H1 (cell line): ENCODE measurements at regions not wholly inside any gene's neighbourhood (a gene's known extent, or its start where the extent isn't known, plus 50 kb on each side); places are given as distances from the start of the nearest gene placed in this dataset.

Source experiments
- CEBPB ChIP-seq: IDR thresholded peaks from 2 replicates; pipeline ENCODE4 v1.6.1; 2012; ENCODE audit warnings: low read depth, low read length
- EGR1 ChIP-seq: IDR thresholded peaks from 2 replicates; pipeline ENCODE4 v1.6.1; 2011; ENCODE audit warnings: low read depth, low read length, borderline replicate concordance
- EP300 ChIP-seq, 2 experiments: IDR thresholded peaks; 1 replicate in 1 of 2; 2 replicates in 1 of 2; pipeline ENCODE4 v1.6.1; 2011 to 2012; ENCODE audit warnings: low read depth in 2 of 2, low read length in 2 of 2, mild to moderate bottlenecking in 2 of 2, borderline replicate concordance in 1 of 2, inconsistent platforms in 1 of 2, moderate library complexity in 1 of 2
- EZH2 ChIP-seq: fragments of 200-600 bp; sonication (generic); IDR thresholded peaks from 2 replicates; pipeline ENCODE4 v1.7.1; 2012; ENCODE audit warnings: low read depth, mild to moderate bottlenecking, moderate library complexity, low read length, inconsistent platforms; ENCODE audit not compliant: severe bottlenecking
- MAFK ChIP-seq: IDR thresholded peaks from 2 replicates; pipeline ENCODE4 v1.6.1; 2012; ENCODE audit warnings: low read depth, mild to moderate bottlenecking, improper control_type of control experiment, low read length
- PHF8 ChIP-seq: fragments of 200-600 bp; sonication (generic); conservative IDR thresholded peaks from 2 replicates; pipeline ENCODE4 v1.7.1; 2012; ENCODE audit warnings: low read depth, mild to moderate bottlenecking, inconsistent platforms, low read length, moderate library complexity
- POLR2A ChIP-seq, 2 experiments: IDR thresholded peaks; 1 replicate in 1 of 2; 2 replicates in 1 of 2; pipeline ENCODE4 v1.6.1; 2011; ENCODE audit warnings: low read depth in 2 of 2, low read length in 2 of 2, mild to moderate bottlenecking in 2 of 2; ENCODE audit errors: control extremely low read depth in 1 of 2
- POLR2AphosphoS5 ChIP-seq: IDR thresholded peaks from 2 replicates; pipeline ENCODE4 v1.6.1; 2011; ENCODE audit warnings: low read depth, low read length
- RAD21 ChIP-seq, 2 experiments: IDR thresholded peaks in 1 of 2; conservative IDR thresholded peaks in 1 of 2; 2 replicates each; pipeline ENCODE4 v1.6.1; 2011; ENCODE audit warnings: low read depth in 2 of 2, low read length in 2 of 2, improper control_type of control experiment in 1 of 2, inconsistent platforms in 1 of 2, mild to moderate bottlenecking in 1 of 2, moderate library complexity in 1 of 2
- TAF1 ChIP-seq: IDR thresholded peaks from 2 replicates; pipeline ENCODE4 v1.6.1; 2011; ENCODE audit warnings: mild to moderate bottlenecking, low read depth, low read length
- USF2 ChIP-seq: IDR thresholded peaks from 2 replicates; pipeline ENCODE4 v1.6.1; 2011; ENCODE audit warnings: low read length, improper control_type of control experiment
- YY1 ChIP-seq: IDR thresholded peaks from 2 replicates; pipeline ENCODE4 v1.6.1; 2011; ENCODE audit warnings: low read depth, mild to moderate bottlenecking, low read length
- TF ChIP-seq, protein P1 (sequence below), 3 experiments: IDR thresholded peaks; 1 replicate in 2 of 3; 2 replicates in 1 of 3; pipeline versions ENCODE4 v1.5.1 to v1.6.1; 2011; ENCODE audit warnings: low read length in 3 of 3, mild to moderate bottlenecking in 3 of 3, inconsistent platforms in 2 of 3, low read depth in 1 of 3, moderate library complexity in 1 of 3; ENCODE audit not compliant: insufficient read depth in 1 of 3; ENCODE audit errors: control extremely low read depth in 1 of 3
- TF ChIP-seq, protein P2 (sequence below): IDR thresholded peaks from 2 replicates; pipeline ENCODE4 v1.6.1; 2012; ENCODE audit warnings: inconsistent platforms

DNA sequence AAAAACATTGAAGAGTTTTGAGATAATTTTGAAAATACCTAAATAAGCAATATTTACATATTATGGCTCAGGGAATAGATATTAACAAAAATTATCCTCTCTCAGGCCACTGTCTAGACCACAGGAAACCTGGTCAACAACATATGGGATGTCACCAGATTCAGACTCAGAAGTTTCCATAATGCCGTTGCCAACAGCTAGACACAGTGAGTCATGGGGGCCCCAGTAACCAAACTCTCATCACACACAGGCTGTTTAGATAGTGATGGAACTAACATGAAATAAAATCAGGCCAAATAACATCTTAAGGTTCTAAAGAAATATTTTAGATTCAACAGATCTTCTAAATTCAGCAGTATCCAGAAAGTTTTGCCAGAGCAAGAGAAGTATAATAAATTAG, 681.7 kb upstream of the ADAMTS5 start:
- TF ChIP-seq YY1 (no peak), CEBPB (no peak), TAF1 (no peak), RAD21 (IDR thresholded peaks at IDR 0.05 in 1 of 2, conservative IDR thresholded peaks at IDR 0.05 in 1 of 2; ENCODE audit: low read depth in 2 of 2, low read length in 2 of 2) (no peak), PHF8 (no peak), EP300 (IDR thresholded peaks at IDR 0.05; ENCODE audit: borderline replicate concordance in 1 of 2, low read depth in 2 of 2, low read length in 2 of 2) (no peak), POLR2AphosphoS5 (no peak), EZH2 (no peak), USF2 (no peak), MAFK (no peak), EGR1 (no peak), POLR2A (IDR thresholded peaks at IDR 0.05; ENCODE audit: control extremely low read depth in 1 of 2, low read depth in 2 of 2, low read length in 2 of 2) (no peak)
- TF ChIP-seq, protein P1, sequence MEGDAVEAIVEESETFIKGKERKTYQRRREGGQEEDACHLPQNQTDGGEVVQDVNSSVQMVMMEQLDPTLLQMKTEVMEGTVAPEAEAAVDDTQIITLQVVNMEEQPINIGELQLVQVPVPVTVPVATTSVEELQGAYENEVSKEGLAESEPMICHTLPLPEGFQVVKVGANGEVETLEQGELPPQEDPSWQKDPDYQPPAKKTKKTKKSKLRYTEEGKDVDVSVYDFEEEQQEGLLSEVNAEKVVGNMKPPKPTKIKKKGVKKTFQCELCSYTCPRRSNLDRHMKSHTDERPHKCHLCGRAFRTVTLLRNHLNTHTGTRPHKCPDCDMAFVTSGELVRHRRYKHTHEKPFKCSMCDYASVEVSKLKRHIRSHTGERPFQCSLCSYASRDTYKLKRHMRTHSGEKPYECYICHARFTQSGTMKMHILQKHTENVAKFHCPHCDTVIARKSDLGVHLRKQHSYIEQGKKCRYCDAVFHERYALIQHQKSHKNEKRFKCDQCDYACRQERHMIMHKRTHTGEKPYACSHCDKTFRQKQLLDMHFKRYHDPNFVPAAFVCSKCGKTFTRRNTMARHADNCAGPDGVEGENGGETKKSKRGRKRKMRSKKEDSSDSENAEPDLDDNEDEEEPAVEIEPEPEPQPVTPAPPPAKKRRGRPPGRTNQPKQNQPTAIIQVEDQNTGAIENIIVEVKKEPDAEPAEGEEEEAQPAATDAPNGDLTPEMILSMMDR (IDR thresholded peaks at IDR 0.05; ENCODE audit: control extremely low read depth in 1 of 3, insufficient read depth in 1 of 3, low read depth in 1 of 3, low read length in 3 of 3), result no peak
- TF ChIP-seq, protein P2, sequence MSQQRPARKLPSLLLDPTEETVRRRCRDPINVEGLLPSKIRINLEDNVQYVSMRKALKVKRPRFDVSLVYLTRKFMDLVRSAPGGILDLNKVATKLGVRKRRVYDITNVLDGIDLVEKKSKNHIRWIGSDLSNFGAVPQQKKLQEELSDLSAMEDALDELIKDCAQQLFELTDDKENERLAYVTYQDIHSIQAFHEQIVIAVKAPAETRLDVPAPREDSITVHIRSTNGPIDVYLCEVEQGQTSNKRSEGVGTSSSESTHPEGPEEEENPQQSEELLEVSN, result no peak
